ENCODE measurements at regions not wholly inside any gene's neighbourhood (a gene's known extent, or its start where the extent isn't known, plus 50 kb on each side); places are given as distances from the start of the nearest gene placed in this dataset.

- Histone ChIP-seq H3K18ac (ENCODE audit: low read length) (peak overlapping the region; percentile 25), H3K4me2 (ENCODE audit: insufficient read depth, low read length, poor library complexity, severe bottlenecking) (no peak overlapping the region), H2AK5ac (ENCODE audit: low read depth, low read length) (no peak overlapping the region), H3K27ac (replicated peaks; ENCODE audit: low read length) (no peak overlapping the region), H4K8ac (ENCODE audit: low read depth, low read length) (no peak overlapping the region), H3K23ac (ENCODE audit: low read depth, low read length, poor library complexity) (no peak overlapping the region), H3K4me3 (ENCODE audit: low read length in 2 of 2) (no peak overlapping the region), H4K91ac (ENCODE audit: low read depth, low read length, poor library complexity) (no peak overlapping the region), H3K4ac (ENCODE audit: low read length) (no peak overlapping the region), H2AFZ (ENCODE audit: low read length) (no peak overlapping the region), H3K79me1 (ENCODE audit: low read depth, low read length) (no peaks in the 10 kb centered on the region), H3K14ac (ENCODE audit: low read length) (no peak overlapping the region), H2BK5ac (ENCODE audit: low read length) (no peak overlapping the region), H2BK12ac (ENCODE audit: low read length) (no peak overlapping the region), H3K9ac (ENCODE audit: low read depth, low read length, poor library complexity) (no peak overlapping the region), H2BK120ac (ENCODE audit: low read depth, low read length) (no peak overlapping the region), H3K9me3 (replicated peaks in 1 of 2; ENCODE audit: control insufficient read depth in 2 of 2, insufficient read depth in 1 of 2, low read depth in 1 of 2, low read length in 2 of 2) (no peaks in the 10 kb centered on the region), H3K27me3 (ENCODE audit: control insufficient read depth in 3 of 3, insufficient read depth in 3 of 3, low read depth in 1 of 3, low read length in 3 of 3) (no peaks in the 10 kb centered on the region), H3K4me1 (ENCODE audit: control insufficient read depth in 2 of 2, insufficient read depth in 1 of 2, low read depth in 1 of 2, low read length in 2 of 2) (peaks cover 0 to 4% of the 10 kb centered on the region in 2 donors), H3K36me3 (replicated peaks in 1 of 2; ENCODE audit: control insufficient read depth in 2 of 2, insufficient read depth in 2 of 2, low read length in 2 of 2) (no peaks in the 10 kb centered on the region), H2BK15ac (ENCODE audit: low read length) (no peak overlapping the region)
- WGBS, 2 donors (ENCODE audit: extremely low coverage in 2 of 2, insufficient read length in 2 of 2, insufficient replicate concordance in 1 of 2): no CpG with 5 or more reads among the region's 5 CpGs
- no peak for DNase-seq (ENCODE audit: low spot score)
These were observed 404.3 kb downstream of the CDH26 start for GRCh38 chr20:60362531-60362930.

DNA sequence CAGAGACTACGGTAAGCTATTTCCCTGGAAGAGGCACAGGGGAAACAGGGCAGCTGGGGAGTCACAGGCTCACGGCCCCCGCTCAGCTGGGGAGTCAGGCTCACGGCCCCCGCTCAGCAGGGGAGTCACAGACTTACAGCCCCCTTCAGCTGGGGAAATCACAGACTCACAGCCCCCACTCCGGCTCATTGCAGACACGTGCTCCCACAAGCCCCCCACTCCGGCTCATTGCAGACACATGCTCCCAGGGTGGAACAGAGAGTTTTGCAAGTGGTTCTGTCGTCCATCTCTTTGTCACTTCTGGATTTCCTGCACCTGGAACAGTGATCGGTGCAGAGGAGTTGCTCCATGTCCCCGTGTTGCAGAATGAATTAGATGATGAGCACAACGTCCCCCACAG, 405.5 kb downstream of the CDH26 start:
- Histone ChIP-seq H3K36me3 (replicated peaks in 1 of 2; ENCODE audit: control insufficient read depth in 2 of 2, insufficient read depth in 2 of 2, low read length in 2 of 2) (no peaks in the 10 kb centered on the region), H3K4me1 (ENCODE audit: control insufficient read depth in 2 of 2, insufficient read depth in 1 of 2, low read depth in 1 of 2, low read length in 2 of 2) (peaks cover 0 to 4% of the 10 kb centered on the region in 2 donors), H2AFZ (ENCODE audit: low read length) (no peak overlapping the region), H3K4me2 (ENCODE audit: insufficient read depth, low read length, poor library complexity, severe bottlenecking) (no peak overlapping the region), H3K4ac (ENCODE audit: low read length) (no peak overlapping the region), H3K27me3 (ENCODE audit: control insufficient read depth in 3 of 3, insufficient read depth in 3 of 3, low read depth in 1 of 3, low read length in 3 of 3) (no peaks in the 10 kb centered on the region), H3K9ac (ENCODE audit: low read depth, low read length, poor library complexity) (no peak overlapping the region), H2BK12ac (ENCODE audit: low read length) (no peak overlapping the region), H3K79me1 (ENCODE audit: low read depth, low read length) (no peaks in the 10 kb centered on the region), H3K9me3 (replicated peaks in 1 of 2; ENCODE audit: control insufficient read depth in 2 of 2, insufficient read depth in 1 of 2, low read depth in 1 of 2, low read length in 2 of 2) (no peaks in the 10 kb centered on the region), H3K18ac (ENCODE audit: low read length) (peak overlapping the region; percentile 8), H3K23ac (ENCODE audit: low read depth, low read length, poor library complexity) (no peak overlapping the region), H2BK15ac (ENCODE audit: low read length) (no peak overlapping the region), H3K27ac (replicated peaks; ENCODE audit: low read length) (no peak overlapping the region), H2BK5ac (ENCODE audit: low read length) (no peak overlapping the region), H4K91ac (ENCODE audit: low read depth, low read length, poor library complexity) (no peak overlapping the region), H2AK5ac (ENCODE audit: low read depth, low read length) (no peak overlapping the region), H3K14ac (ENCODE audit: low read length) (no peak overlapping the region), H3K4me3 (ENCODE audit: low read length in 2 of 2) (no peak overlapping the region), H2BK120ac (ENCODE audit: low read depth, low read length) (no peak overlapping the region), H4K8ac (ENCODE audit: low read depth, low read length) (no peak overlapping the region)
- DNase-seq (ENCODE audit: low spot score): no peak
- no CpG with 5 or more reads among the region's 12 CpGs for WGBS, 2 donors (ENCODE audit: extremely low coverage in 2 of 2, insufficient read length in 2 of 2, insufficient replicate concordance in 1 of 2)

- Histone ChIP-seq H3K79me1 (ENCODE audit: low read depth, low read length) (no peaks in the 10 kb centered on the region), H3K27me3 (ENCODE audit: control insufficient read depth in 3 of 3, insufficient read depth in 3 of 3, low read depth in 1 of 3, low read length in 3 of 3) (no peaks in the 10 kb centered on the region), H3K4me3 (ENCODE audit: low read length in 2 of 2) (no peak overlapping the region), H3K14ac (ENCODE audit: low read length) (no peak overlapping the region), H2AK5ac (ENCODE audit: low read depth, low read length) (no peak overlapping the region), H4K91ac (ENCODE audit: low read depth, low read length, poor library complexity) (no peak overlapping the region), H2BK5ac (ENCODE audit: low read length) (no peak overlapping the region), H3K4me2 (ENCODE audit: insufficient read depth, low read length, poor library complexity, severe bottlenecking) (no peak overlapping the region), H2BK12ac (ENCODE audit: low read length) (no peak overlapping the region), H2BK120ac (ENCODE audit: low read depth, low read length) (no peak overlapping the region), H3K18ac (ENCODE audit: low read length) (no peak overlapping the region), H3K27ac (replicated peaks; ENCODE audit: low read length) (no peak overlapping the region), H3K9ac (ENCODE audit: low read depth, low read length, poor library complexity) (no peak overlapping the region), H2AFZ (ENCODE audit: low read length) (no peak overlapping the region), H3K4me1 (ENCODE audit: control insufficient read depth in 2 of 2, insufficient read depth in 1 of 2, low read depth in 1 of 2, low read length in 2 of 2) (peaks cover 0 to 4% of the 10 kb centered on the region in 2 donors), H3K4ac (ENCODE audit: low read length) (no peak overlapping the region), H4K8ac (ENCODE audit: low read depth, low read length) (no peak overlapping the region), H3K9me3 (replicated peaks in 1 of 2; ENCODE audit: control insufficient read depth in 2 of 2, insufficient read depth in 1 of 2, low read depth in 1 of 2, low read length in 2 of 2) (no peaks in the 10 kb centered on the region), H3K36me3 (replicated peaks in 1 of 2; ENCODE audit: control insufficient read depth in 2 of 2, insufficient read depth in 2 of 2, low read length in 2 of 2) (no peaks in the 10 kb centered on the region), H2BK15ac (ENCODE audit: low read length) (no peak overlapping the region), H3K23ac (ENCODE audit: low read depth, low read length, poor library complexity) (no peak overlapping the region)
- no peak for DNase-seq (ENCODE audit: low spot score)
- no CpG with 5 or more reads among the region's 8 CpGs for WGBS, 2 donors (ENCODE audit: extremely low coverage in 2 of 2, insufficient read length in 2 of 2, insufficient replicate concordance in 1 of 2)
These were observed 406.9 kb downstream of the CDH26 start for GRCh38 chr20:60365064-60365666.

DNA sequence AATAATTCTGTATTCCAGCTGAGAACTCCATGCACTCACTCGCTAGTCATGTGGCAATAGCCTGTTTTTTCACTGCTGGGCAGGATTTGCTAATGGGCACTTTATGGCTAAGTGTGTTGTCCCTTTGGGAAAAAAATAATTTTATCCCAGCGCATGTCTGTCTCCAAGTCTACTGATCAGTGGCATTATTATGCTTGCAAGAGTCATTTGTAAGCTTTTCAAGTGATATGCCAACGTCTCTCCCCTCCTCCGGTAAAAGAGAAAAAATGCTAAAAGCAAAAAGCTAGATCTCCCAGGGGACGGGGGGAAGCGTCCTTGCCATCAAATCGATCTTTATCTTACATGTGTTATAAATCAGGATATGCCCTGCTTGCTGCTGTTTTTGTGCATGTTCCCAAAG, 407.7 kb downstream of the CDH26 start:
- H3K79me1 ChIP-seq (ENCODE audit: low read depth, low read length): no peaks in the 10 kb centered on the region
- H3K27me3 ChIP-seq (ENCODE audit: control insufficient read depth in 3 of 3, insufficient read depth in 3 of 3, low read depth in 1 of 3, low read length in 3 of 3): no peaks in the 10 kb centered on the region
- H2BK120ac ChIP-seq (ENCODE audit: low read depth, low read length): no peak overlapping the region
- WGBS, 2 donors (ENCODE audit: extremely low coverage in 2 of 2, insufficient read length in 2 of 2, insufficient replicate concordance in 1 of 2): no CpG with 5 or more reads among the region's 7 CpGs
- no peak overlapping the region for H2BK5ac ChIP-seq (ENCODE audit: low read length)
- no peak overlapping the region for H3K9ac ChIP-seq (ENCODE audit: low read depth, low read length, poor library complexity)
- no peak overlapping the region for H4K8ac ChIP-seq (ENCODE audit: low read depth, low read length)
- no peak for DNase-seq (ENCODE audit: low spot score)
- no peak overlapping the region for H2BK12ac ChIP-seq (ENCODE audit: low read length)
- H3K9me3 ChIP-seq (replicated peaks in 1 of 2; ENCODE audit: control insufficient read depth in 2 of 2, insufficient read depth in 1 of 2, low read depth in 1 of 2, low read length in 2 of 2): no peaks in the 10 kb centered on the region
- no peak overlapping the region for H3K14ac ChIP-seq (ENCODE audit: low read length)
- no peak overlapping the region for H2AFZ ChIP-seq (ENCODE audit: low read length)
- H3K4me1 ChIP-seq (ENCODE audit: control insufficient read depth in 2 of 2, insufficient read depth in 1 of 2, low read depth in 1 of 2, low read length in 2 of 2): peaks cover 0 to 4% of the 10 kb centered on the region in 2 donors
- no peaks in the 10 kb centered on the region for H3K36me3 ChIP-seq (replicated peaks in 1 of 2; ENCODE audit: control insufficient read depth in 2 of 2, insufficient read depth in 2 of 2, low read length in 2 of 2)
- no peak overlapping the region for H3K23ac ChIP-seq (ENCODE audit: low read depth, low read length, poor library complexity)
- H3K4me2 ChIP-seq (ENCODE audit: insufficient read depth, low read length, poor library complexity, severe bottlenecking): no peak overlapping the region
- no peak overlapping the region for H2BK15ac ChIP-seq (ENCODE audit: low read length)
- no peak overlapping the region for H4K91ac ChIP-seq (ENCODE audit: low read depth, low read length, poor library complexity)
- H2AK5ac ChIP-seq (ENCODE audit: low read depth, low read length): no peak overlapping the region
- no peak overlapping the region for H3K18ac ChIP-seq (ENCODE audit: low read length)
- no peak overlapping the region for H3K4me3 ChIP-seq (ENCODE audit: low read length in 2 of 2)
- no peak overlapping the region for H3K4ac ChIP-seq (ENCODE audit: low read length)
- H3K27ac ChIP-seq (replicated peaks; ENCODE audit: low read length): no peak overlapping the region

Measured in neuronal stem cell (in vitro differentiated cells).